ENCODE measurements at regions not wholly inside any gene's neighbourhood (a gene's known extent, or its start where the extent isn't known, plus 50 kb on each side); places are given as distances from the start of the nearest gene placed in this dataset.
"Not testable (repeated sequence)": the region's sequence is repeated elsewhere in the genome, so short reads cannot be mapped to it uniquely, and the experiment has no call there.

GRCh38 chr12:89779090-89779489, 70.5 kb upstream of the ATP2B1 start:
- DNase-seq (ENCODE audit: low read depth in 2 of 2): no peak

- no peak for DNase-seq (ENCODE audit: low read depth in 2 of 2)
Observed at GRCh38 chr12:89777733-89778379, 69.2 kb upstream of the ATP2B1 start.

- DNase-seq (ENCODE audit: low read depth in 2 of 2): no peak
Observed at GRCh38 chr12:89775986-89776365, 67.3 kb upstream of the ATP2B1 start.

GRCh38 chr12:89775063-89775985, 66.7 kb upstream of the ATP2B1 start:
- DNase-seq (ENCODE audit: low read depth in 2 of 2): no peak

- no peak for DNase-seq (ENCODE audit: low read depth in 2 of 2)
Observed at GRCh38 chr12:89774645-89775044, 66.0 kb upstream of the ATP2B1 start.

GRCh38 chr12:89770391-89770790, 61.8 kb upstream of the ATP2B1 start:
- no peak for DNase-seq (ENCODE audit: low read depth in 2 of 2)

GRCh38 chr12:89769483-89769818, 60.8 kb upstream of the ATP2B1 start:
- no peak for DNase-seq (ENCODE audit: low read depth in 2 of 2)

- no peak for DNase-seq (ENCODE audit: low read depth in 2 of 2)
Observed at GRCh38 chr12:89768586-89769482, 60.2 kb upstream of the ATP2B1 start.

GRCh38 chr12:89765959-89766824, 57.6 kb upstream of the ATP2B1 start:
- DNase-seq (ENCODE audit: low read depth in 2 of 2): no peak

GRCh38 chr12:89764164-89764563, 55.5 kb upstream of the ATP2B1 start:
- DNase-seq (ENCODE audit: low read depth in 2 of 2): not testable (repeated sequence)

GRCh38 chr12:89762498-89763170, 54.0 kb upstream of the ATP2B1 start:
- no peak for DNase-seq (ENCODE audit: low read depth in 2 of 2)

GRCh38 chr12:89760783-89761182, 52.1 kb upstream of the ATP2B1 start:
- DNase-seq (ENCODE audit: low read depth in 2 of 2): no peak
